KG1 (cell line): ENCODE measurements at regions not wholly inside any gene's neighbourhood (a gene's known extent, or its start where the extent isn't known, plus 50 kb on each side); places are given as distances from the start of the nearest gene placed in this dataset.
"Not testable (repeated sequence)": the region's sequence is repeated elsewhere in the genome, so short reads cannot be mapped to it uniquely, and the experiment has no call there.

Experiments used
- DNase-seq: peaks from one replicate; lab custom pipeline; 2025; lab: John Stamatoyannopoulos, UW

GRCh38 chr10:125455431-125455830, 227.5 kb downstream of the TEX36 start:
- DNase-seq, result no peak

GRCh38 chr10:125451319-125451718, 231.6 kb downstream of the TEX36 start:
- DNase-seq, result no peak

GRCh38 chr10:125450218-125450617, 232.7 kb downstream of the TEX36 start:
- no peak for DNase-seq

GRCh38 chr10:125449571-125449970, 233.4 kb downstream of the TEX36 start:
- DNase-seq, result no peak

- DNase-seq, result no peak
Observed at GRCh38 chr10:125448596-125448995, 234.4 kb downstream of the TEX36 start.

- DNase-seq, result no peak
Observed at GRCh38 chr10:125444790-125445189, 238.2 kb downstream of the TEX36 start.

GRCh38 chr10:125442856-125443540, 240.0 kb downstream of the TEX36 start:
- DNase-seq, result no peak

GRCh38 chr10:125441151-125441550, 241.8 kb downstream of the TEX36 start:
- DNase-seq, result no peak

GRCh38 chr10:125431149-125431548, 251.8 kb downstream of the TEX36 start:
- DNase-seq, result no peak

GRCh38 chr10:125428054-125428453, 254.9 kb downstream of the TEX36 start:
- no peak for DNase-seq

GRCh38 chr10:125424191-125424847, 258.6 kb downstream of the TEX36 start:
- DNase-seq, result no peak

- no peak for DNase-seq
Observed at GRCh38 chr10:125423569-125423968, 259.4 kb downstream of the TEX36 start.

GRCh38 chr10:125419831-125420230, 259.5 kb upstream of the CTBP2 start:
- DNase-seq, result no peak

- DNase-seq, result no peak
Observed at GRCh38 chr10:125419146-125419545, 258.8 kb upstream of the CTBP2 start.

GRCh38 chr10:125417605-125418004, 257.2 kb upstream of the CTBP2 start:
- DNase-seq, result no peak

- DNase-seq, result no peak
Observed at GRCh38 chr10:125415964-125416363, 255.6 kb upstream of the CTBP2 start.

- no peak for DNase-seq
Observed at GRCh38 chr10:125415006-125415633, 254.8 kb upstream of the CTBP2 start.

GRCh38 chr10:125411724-125412123, 251.4 kb upstream of the CTBP2 start:
- DNase-seq, result no peak

- DNase-seq, result no peak
Observed at GRCh38 chr10:125409756-125410155, 249.4 kb upstream of the CTBP2 start.

- DNase-seq, result no peak
Observed at GRCh38 chr10:125407557-125407956, 247.2 kb upstream of the CTBP2 start.

- DNase-seq, result no peak
Observed at GRCh38 chr10:125407000-125407502, 246.7 kb upstream of the CTBP2 start.

GRCh38 chr10:125404902-125405301, 244.5 kb upstream of the CTBP2 start:
- not testable (repeated sequence) for DNase-seq

GRCh38 chr10:125401462-125401861, 241.1 kb upstream of the CTBP2 start:
- no peak for DNase-seq
